Adrenal gland (tissue), 5 donors: ENCODE measurements at regions not wholly inside any gene's neighbourhood (a gene's known extent, or its start where the extent isn't known, plus 50 kb on each side); places are given as distances from the start of the nearest gene placed in this dataset.

ENCODE experiments used
- POLR2A ChIP-seq, 2 donors: fragments of 450-650 bp; IDR thresholded peaks; one replicate each; pipeline ENCODE4 v1.6.1; 2017; ENCODE audit warnings: antibody characterized with exemption in 2 of 2, mild to moderate bottlenecking in 2 of 2, moderate library complexity in 1 of 2
- TF ChIP-seq, protein P1 (sequence below), 6 experiments: fragments of 450-650 bp in 4 of 6; fragments of 200-600 bp in 2 of 6; sonication (generic) in 1 of 6; IDR thresholded peaks; 1 replicate in 5 of 6; 2 replicates in 1 of 6; pipeline versions ENCODE4 v1.5.1 to v1.8.0; 2016 to 2021; ENCODE audit warnings: antibody characterized with exemption in 6 of 6, mild to moderate bottlenecking in 2 of 6, moderate library complexity in 1 of 6
- donor health status: DM: no; HTN: no; CAD: no.

DNA sequence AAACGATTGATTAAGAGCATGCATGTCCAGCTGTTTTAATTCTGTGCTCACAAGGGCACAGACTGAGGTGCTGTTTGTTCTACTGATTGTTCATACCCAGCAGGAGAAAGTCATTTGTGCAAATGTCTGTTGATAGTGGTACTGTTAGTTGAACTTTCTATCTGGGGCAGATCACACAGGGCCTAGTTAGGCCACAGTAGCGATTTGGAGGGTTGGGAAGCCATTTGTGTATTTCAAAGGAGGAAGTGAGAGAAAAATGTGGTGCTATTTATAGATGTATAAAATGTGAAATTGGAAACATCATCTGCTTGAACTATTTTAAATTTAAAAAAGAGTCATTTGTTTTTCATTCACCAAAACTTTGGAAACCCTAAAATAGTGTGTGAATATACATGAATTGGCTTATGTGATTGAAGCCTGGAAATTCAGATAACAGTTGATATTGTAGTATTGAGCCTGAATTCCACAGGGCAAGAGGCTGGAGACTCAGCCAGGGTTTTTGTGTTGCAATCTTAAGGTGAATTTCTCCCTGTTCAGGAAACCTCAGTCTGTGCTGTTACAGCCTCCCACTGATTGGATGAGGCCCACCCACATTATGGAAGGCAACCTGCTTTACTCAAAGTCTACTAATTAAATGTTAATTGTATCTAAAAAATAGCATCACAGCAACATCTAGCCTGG lies 162.0 kb upstream of the CDKN2B start:
- TF ChIP-seq, protein P1, sequence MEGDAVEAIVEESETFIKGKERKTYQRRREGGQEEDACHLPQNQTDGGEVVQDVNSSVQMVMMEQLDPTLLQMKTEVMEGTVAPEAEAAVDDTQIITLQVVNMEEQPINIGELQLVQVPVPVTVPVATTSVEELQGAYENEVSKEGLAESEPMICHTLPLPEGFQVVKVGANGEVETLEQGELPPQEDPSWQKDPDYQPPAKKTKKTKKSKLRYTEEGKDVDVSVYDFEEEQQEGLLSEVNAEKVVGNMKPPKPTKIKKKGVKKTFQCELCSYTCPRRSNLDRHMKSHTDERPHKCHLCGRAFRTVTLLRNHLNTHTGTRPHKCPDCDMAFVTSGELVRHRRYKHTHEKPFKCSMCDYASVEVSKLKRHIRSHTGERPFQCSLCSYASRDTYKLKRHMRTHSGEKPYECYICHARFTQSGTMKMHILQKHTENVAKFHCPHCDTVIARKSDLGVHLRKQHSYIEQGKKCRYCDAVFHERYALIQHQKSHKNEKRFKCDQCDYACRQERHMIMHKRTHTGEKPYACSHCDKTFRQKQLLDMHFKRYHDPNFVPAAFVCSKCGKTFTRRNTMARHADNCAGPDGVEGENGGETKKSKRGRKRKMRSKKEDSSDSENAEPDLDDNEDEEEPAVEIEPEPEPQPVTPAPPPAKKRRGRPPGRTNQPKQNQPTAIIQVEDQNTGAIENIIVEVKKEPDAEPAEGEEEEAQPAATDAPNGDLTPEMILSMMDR (IDR thresholded peaks at IDR 0.05): no peak
- TF ChIP-seq POLR2A (IDR thresholded peaks at IDR 0.05): no peak
